Activated B cell treated with CpG ODN at 0.5 μM for 24 hours (primary cell): ENCODE measurements at regions not wholly inside any gene's neighbourhood (a gene's known extent, or its start where the extent isn't known, plus 50 kb on each side); places are given as distances from the start of the nearest gene placed in this dataset.

Source experiments
- ATAC-seq: fragments of 200-7000 bp; cut with Tn5 transposase; one replicate; pipeline ENCODE4 v1.10.0; 2021; ENCODE audit warnings: low read depth, mild to moderate bottlenecking, moderate library complexity
- CTCF ChIA-PET: fragments of 350-600 bp; sonication (Branson Sonifier 250); formaldehyde crosslinking; loops from one replicate; lab custom pipeline; 2021; ENCODE audit warnings: antibody characterized with exemption; lab: Charles Lee
- POLR2A ChIA-PET: fragments of 350-600 bp; sonication (Branson Sonifier 250); formaldehyde crosslinking; loops from one replicate; lab custom pipeline; 2021; ENCODE audit warnings: antibody characterized with exemption; lab: Charles Lee
- DNase-seq: peaks from one replicate; pipeline ENCODE4 v3.0.0; 2022
- H3K27ac Mint-ChIP-seq: one replicate; pipeline ENCODE4 v1.8.0; 2020; ENCODE audit warnings: mixed read lengths
- H3K27me3 Mint-ChIP-seq: one replicate; pipeline ENCODE4 v1.8.0; 2021; ENCODE audit warnings: mixed read lengths
- H3K36me3 Mint-ChIP-seq: one replicate; pipeline ENCODE4 v1.8.0; 2021; ENCODE audit warnings: low read depth, mixed read lengths
- H3K4me1 Mint-ChIP-seq: one replicate; pipeline ENCODE4 v1.8.0; 2021; ENCODE audit warnings: mixed read lengths
- H3K4me3 Mint-ChIP-seq: one replicate; pipeline ENCODE4 v1.8.0; 2020; ENCODE audit warnings: mild to moderate bottlenecking, mixed read lengths
- H3K9me3 Mint-ChIP-seq: one replicate; pipeline ENCODE4 v1.8.0; 2020; ENCODE audit warnings: mixed read lengths
- CTCF ChIP-seq: fragments of 200-600 bp; IDR thresholded peaks from one replicate; pipeline ENCODE4 v1.8.0; 2022; ENCODE audit warnings: antibody characterized with exemption, mild to moderate bottlenecking
- intact Hi-C: fragments of 100-400 bp; cut with micrococcal nuclease; formaldehyde crosslinking; loops from one replicate; pipeline ENCODE4 v1.15.1; 2024

GRCh38 chr21:32070126-32070525, 197.3 kb downstream of the HUNK start:
- TF ChIP-seq CTCF, result no peak
- intact Hi-C loops, result no loop called here
- Mint-ChIP-seq H3K27me3 (peaks cover 6% of the 10 kb centered on the region), H3K4me3 (no peak overlapping the region), H3K4me1 (no peaks in the 10 kb centered on the region), H3K9me3 (no peaks in the 10 kb centered on the region), H3K36me3 (no peaks in the 10 kb centered on the region), H3K27ac (no peak overlapping the region)
- ATAC-seq (no peak), DNase-seq (no peak)
- ChIA-PET POLR2A (no interaction called here), CTCF (no interaction called here)

- Mint-ChIP-seq H3K27me3 (peaks cover 7% of the 10 kb centered on the region), H3K4me3 (no peak overlapping the region), H3K27ac (no peak overlapping the region), H3K36me3 (no peaks in the 10 kb centered on the region), H3K4me1 (no peaks in the 10 kb centered on the region), H3K9me3 (no peaks in the 10 kb centered on the region)
- intact Hi-C loops, result no loop called here
- TF ChIP-seq CTCF, result no peak
- POLR2A ChIA-PET, result no interaction called here
- CTCF ChIA-PET, result no interaction called here
- DNase-seq (no peak), ATAC-seq (no peak)
These were observed 192.8 kb downstream of the HUNK start for GRCh38 chr21:32065654-32066053.

GRCh38 chr21:32064281-32064910, 191.6 kb downstream of the HUNK start:
- Mint-ChIP-seq H3K27me3 (peaks cover 7% of the 10 kb centered on the region), H3K4me3 (no peak overlapping the region), H3K4me1 (no peaks in the 10 kb centered on the region), H3K9me3 (no peaks in the 10 kb centered on the region), H3K27ac (no peak overlapping the region), H3K36me3 (no peaks in the 10 kb centered on the region)
- no peak for ATAC-seq
- POLR2A ChIA-PET, result no interaction called here
- no peak for DNase-seq
- no peak for TF ChIP-seq CTCF
- CTCF ChIA-PET, result no interaction called here
- intact Hi-C loops, result no loop called here

DNA sequence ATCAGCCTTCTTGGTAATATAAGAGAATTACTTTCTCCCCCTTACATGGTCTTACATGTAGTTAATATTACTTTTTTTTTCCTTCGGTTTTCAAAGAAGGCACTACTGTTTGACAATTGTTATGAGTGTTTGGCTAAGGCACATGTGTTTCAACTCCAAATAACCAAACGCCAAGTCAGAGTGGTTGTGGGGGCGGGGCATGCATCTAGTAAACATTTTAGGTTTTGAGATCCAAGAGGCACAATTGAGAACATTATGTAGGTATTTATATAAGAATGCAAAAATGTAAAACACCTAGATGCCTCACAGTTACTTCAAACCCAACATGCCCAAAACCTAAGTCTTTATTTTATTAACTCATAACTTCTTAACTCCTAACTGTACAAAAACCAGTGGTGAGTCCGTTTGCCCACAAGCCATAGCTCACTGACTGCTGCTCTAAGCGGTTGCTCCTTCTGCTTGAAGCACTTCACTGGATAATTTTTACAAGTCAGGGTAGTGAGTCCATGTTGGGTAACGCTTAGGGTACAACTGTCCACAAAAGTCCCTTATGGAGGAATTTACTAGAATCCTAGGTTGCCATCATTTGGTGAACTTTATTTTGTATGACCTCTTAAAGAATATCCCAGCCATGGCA, 189.9 kb downstream of the HUNK start:
- Mint-ChIP-seq H3K36me3 (no peaks in the 10 kb centered on the region), H3K9me3 (no peaks in the 10 kb centered on the region), H3K27ac (no peak overlapping the region), H3K4me1 (no peaks in the 10 kb centered on the region), H3K4me3 (no peak overlapping the region), H3K27me3 (peaks cover 7% of the 10 kb centered on the region)
- CTCF ChIA-PET, result no interaction called here
- TF ChIP-seq CTCF, result no peak
- DNase-seq (no peak), ATAC-seq (no peak)
- intact Hi-C loops, result no loop called here
- POLR2A ChIA-PET, result no interaction called here

GRCh38 chr21:32061729-32062128, 188.9 kb downstream of the HUNK start:
- ChIA-PET CTCF (no interaction called here), POLR2A (no interaction called here)
- no peaks in the 10 kb centered on the region for H3K9me3 Mint-ChIP-seq
- intact Hi-C loops, result no loop called here
- H3K4me3 Mint-ChIP-seq, result no peak overlapping the region
- no peaks in the 10 kb centered on the region for H3K4me1 Mint-ChIP-seq
- no peaks in the 10 kb centered on the region for H3K36me3 Mint-ChIP-seq
- DNase-seq, result no peak
- no peak for ATAC-seq
- H3K27ac Mint-ChIP-seq, result no peak overlapping the region
- peaks cover 5% of the 10 kb centered on the region for H3K27me3 Mint-ChIP-seq
- TF ChIP-seq CTCF, result no peak
